MCF 10A (cell line): ENCODE measurements at regions not wholly inside any gene's neighbourhood (a gene's known extent, or its start where the extent isn't known, plus 50 kb on each side); places are given as distances from the start of the nearest gene placed in this dataset.

Experiments
- BruUV-seq: library from RNA; stranded (reverse); fragments of 400-500 nt; replicated peaks from 2 replicates; lab custom pipeline; 2021; lab: Mats Ljungman, UMichigan
- CTCF ChIA-PET: fragments of 300-600 bp; sonication (Branson Sonifier 250); formaldehyde crosslinking; extraction: SDS; loops from one replicate; lab custom pipeline; 2021; ENCODE audit warnings: antibody characterized with exemption, inconsistent platforms; lab: Yijun Ruan, JAX
- POLR2A ChIA-PET: fragments of 300-600, 350-650 bp; sonication (Branson Sonifier 250); formaldehyde crosslinking; extraction: SDS; loops from one replicate; lab custom pipeline; 2020; ENCODE audit warnings: antibody characterized with exemption, inconsistent platforms; lab: Yijun Ruan, JAX
- DNase-seq: peaks from one replicate; pipeline ENCODE4 v3.0.0-alpha.2; 2018; ENCODE audit not compliant: unreplicated experiment
- H3K27ac Mint-ChIP-seq: one replicate; pipeline ENCODE4 v1.8.0; 2022; ENCODE audit warnings: mild to moderate bottlenecking, low read depth, mixed read lengths; ENCODE audit not compliant: unreplicated experiment
- H3K27me3 Mint-ChIP-seq: one replicate; pipeline ENCODE4 v1.8.0; 2022; ENCODE audit warnings: mixed read lengths; ENCODE audit not compliant: insufficient read depth, unreplicated experiment
- H3K36me3 Mint-ChIP-seq: one replicate; pipeline ENCODE4 v1.8.0; 2022; ENCODE audit warnings: mild to moderate bottlenecking, moderate library complexity, mixed read lengths; ENCODE audit not compliant: insufficient read depth, unreplicated experiment
- H3K4me1 Mint-ChIP-seq: one replicate; pipeline ENCODE4 v1.8.0; 2022; ENCODE audit warnings: mixed read lengths; ENCODE audit not compliant: insufficient read depth, unreplicated experiment
- H3K4me3 Mint-ChIP-seq: one replicate; pipeline ENCODE4 v1.8.0; 2022; ENCODE audit warnings: mild to moderate bottlenecking, moderate library complexity, mixed read lengths; ENCODE audit not compliant: unreplicated experiment
- H3K9me3 Mint-ChIP-seq: one replicate; pipeline ENCODE4 v1.8.0; 2022; ENCODE audit warnings: mixed read lengths; ENCODE audit not compliant: unreplicated experiment
- intact Hi-C: fragments of 100-400 bp; cut with micrococcal nuclease; formaldehyde crosslinking; loops from 2 replicates; pipeline ENCODE4 v1.14.1; 2022
- TF ChIP-seq, protein P1 (sequence below): fragments of 200-600 bp; IDR thresholded peaks from one replicate; pipeline ENCODE4 v1.8.0; 2022; ENCODE audit warnings: antibody characterized with exemption, mild to moderate bottlenecking; ENCODE audit not compliant: unreplicated experiment

DNA sequence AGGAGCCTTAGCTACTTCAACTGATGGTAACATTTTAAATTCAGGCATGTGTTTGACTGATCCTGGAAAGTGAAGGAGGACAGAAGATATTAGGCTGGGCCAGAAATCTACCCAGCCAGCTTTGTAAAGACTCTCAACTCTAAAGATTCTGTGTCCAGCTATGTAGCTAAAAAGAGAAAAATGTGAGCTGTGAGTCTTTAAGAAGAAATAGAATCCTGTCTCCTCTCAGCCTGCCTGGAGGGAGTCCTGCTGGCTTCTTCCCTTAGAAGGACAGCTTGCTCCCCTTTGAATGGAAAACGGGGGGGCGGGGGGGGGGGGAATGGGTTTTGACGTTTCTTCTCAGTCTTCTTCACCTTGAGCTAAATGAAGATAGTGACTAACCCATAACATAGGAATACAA is 54.3 kb upstream of the INTU start:
- TF ChIP-seq, protein P1, sequence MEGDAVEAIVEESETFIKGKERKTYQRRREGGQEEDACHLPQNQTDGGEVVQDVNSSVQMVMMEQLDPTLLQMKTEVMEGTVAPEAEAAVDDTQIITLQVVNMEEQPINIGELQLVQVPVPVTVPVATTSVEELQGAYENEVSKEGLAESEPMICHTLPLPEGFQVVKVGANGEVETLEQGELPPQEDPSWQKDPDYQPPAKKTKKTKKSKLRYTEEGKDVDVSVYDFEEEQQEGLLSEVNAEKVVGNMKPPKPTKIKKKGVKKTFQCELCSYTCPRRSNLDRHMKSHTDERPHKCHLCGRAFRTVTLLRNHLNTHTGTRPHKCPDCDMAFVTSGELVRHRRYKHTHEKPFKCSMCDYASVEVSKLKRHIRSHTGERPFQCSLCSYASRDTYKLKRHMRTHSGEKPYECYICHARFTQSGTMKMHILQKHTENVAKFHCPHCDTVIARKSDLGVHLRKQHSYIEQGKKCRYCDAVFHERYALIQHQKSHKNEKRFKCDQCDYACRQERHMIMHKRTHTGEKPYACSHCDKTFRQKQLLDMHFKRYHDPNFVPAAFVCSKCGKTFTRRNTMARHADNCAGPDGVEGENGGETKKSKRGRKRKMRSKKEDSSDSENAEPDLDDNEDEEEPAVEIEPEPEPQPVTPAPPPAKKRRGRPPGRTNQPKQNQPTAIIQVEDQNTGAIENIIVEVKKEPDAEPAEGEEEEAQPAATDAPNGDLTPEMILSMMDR: no peak
- no peaks in the 10 kb centered on the region for H3K36me3 Mint-ChIP-seq
- H3K4me3 Mint-ChIP-seq: no peak overlapping the region
- H3K4me1 Mint-ChIP-seq: no peaks in the 10 kb centered on the region
- CTCF ChIA-PET: interaction anchor here (0.7 to 1.9 kb wide), 2 partner anchors 8 to 95 kb away, joined by 3 to 17 read pairs; no protein-coding TSS in a partner anchor
- H3K27ac Mint-ChIP-seq: no peak overlapping the region
- POLR2A ChIA-PET: interaction anchor here (1.4 kb wide), 1 partner anchor 9 kb away, joined by 3 read pairs; no protein-coding TSS in a partner anchor
- no peaks in the 10 kb centered on the region for H3K27me3 Mint-ChIP-seq
- H3K9me3 Mint-ChIP-seq: no peaks in the 10 kb centered on the region
- intact Hi-C loops: no loop called here
- no peak for DNase-seq
- no TSS peak for BruUV-seq

DNA sequence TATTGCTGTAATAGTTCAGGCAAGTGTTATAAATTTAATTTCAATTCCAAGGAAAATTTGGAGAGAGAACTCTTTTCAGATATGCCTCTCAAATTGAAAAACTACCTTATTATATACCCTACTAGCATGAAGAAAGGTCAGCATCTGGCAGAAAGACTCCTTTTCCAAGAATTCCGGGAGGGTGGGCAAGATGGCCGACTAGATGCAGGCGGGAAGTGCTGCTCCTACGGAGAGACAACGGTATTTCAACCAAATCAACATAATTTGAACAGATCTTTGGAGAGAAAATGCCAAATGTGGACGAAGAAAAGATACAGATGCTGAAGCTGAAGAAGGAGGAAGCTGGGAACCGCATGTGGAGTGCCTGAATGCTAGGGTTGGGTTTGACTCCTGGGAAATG is 53.8 kb upstream of the INTU start:
- intact Hi-C loops: no loop called here
- Mint-ChIP-seq H3K9me3 (no peaks in the 10 kb centered on the region), H3K27me3 (no peaks in the 10 kb centered on the region), H3K27ac (no peak overlapping the region), H3K36me3 (no peaks in the 10 kb centered on the region), H3K4me3 (no peak overlapping the region), H3K4me1 (no peaks in the 10 kb centered on the region)
- ChIA-PET POLR2A (interaction anchor here (1.4 kb wide), 1 partner anchor 8 kb away, joined by 3 read pairs; no protein-coding TSS in a partner anchor), CTCF (interaction anchor here (0.7 to 1.9 kb wide), 2 partner anchors 8 to 96 kb away, joined by 3 to 17 read pairs; no protein-coding TSS in a partner anchor)
- TF ChIP-seq, protein P1: no peak
- DNase-seq: no peak
- BruUV-seq: no TSS peak

DNA sequence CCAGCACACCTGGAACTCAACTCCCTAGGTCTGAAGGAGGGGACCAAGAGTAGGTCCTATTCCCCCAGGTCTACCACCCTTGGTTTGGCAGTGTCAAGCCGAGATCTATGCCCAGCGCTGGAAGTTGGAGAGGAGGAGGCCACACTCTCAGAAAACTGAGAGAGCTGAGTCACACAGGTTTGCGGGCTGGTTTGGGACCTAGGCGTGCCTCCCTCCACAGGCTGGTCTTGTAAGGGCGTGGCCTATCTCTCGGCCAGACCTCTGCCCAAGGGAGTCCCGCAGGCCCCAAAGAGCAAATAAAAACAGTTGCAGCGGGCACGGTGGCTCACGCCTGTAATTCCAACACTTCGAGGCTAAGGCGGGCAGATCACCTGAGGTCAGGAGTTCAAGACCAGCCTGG is 52.9 kb upstream of the INTU start:
- POLR2A ChIA-PET: no interaction called here
- Mint-ChIP-seq H3K27me3 (no peaks in the 10 kb centered on the region), H3K4me3 (no peak overlapping the region), H3K4me1 (no peaks in the 10 kb centered on the region), H3K9me3 (no peaks in the 10 kb centered on the region), H3K27ac (no peak overlapping the region), H3K36me3 (no peaks in the 10 kb centered on the region)
- intact Hi-C loops: no loop called here
- BruUV-seq: no TSS peak
- DNase-seq: no peak
- TF ChIP-seq, protein P1: no peak
- CTCF ChIA-PET: no interaction called here

DNA sequence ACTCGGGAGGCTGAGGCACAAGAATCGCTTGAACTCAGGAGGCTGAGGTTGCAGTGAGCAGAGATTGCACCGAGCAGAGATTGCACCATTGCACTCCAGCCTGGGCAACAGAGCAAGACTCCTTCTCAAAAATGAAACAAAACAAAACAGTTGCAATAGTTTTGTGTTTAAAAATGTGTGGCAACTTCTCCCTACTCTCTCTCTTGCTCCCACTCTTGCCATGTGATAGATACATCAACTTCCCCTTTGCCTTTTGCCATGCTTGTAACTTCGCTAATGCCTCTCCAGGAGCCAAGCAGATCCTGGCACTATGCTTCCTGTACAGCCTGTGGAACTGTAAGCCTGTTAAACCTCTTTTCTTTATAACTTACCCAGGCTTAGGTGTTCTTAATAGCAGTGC is 52.5 kb upstream of the INTU start:
- POLR2A ChIA-PET: no interaction called here
- no TSS peak for BruUV-seq
- Mint-ChIP-seq H3K27me3 (no peaks in the 10 kb centered on the region), H3K4me3 (no peak overlapping the region), H3K36me3 (no peaks in the 10 kb centered on the region), H3K27ac (no peak overlapping the region), H3K4me1 (no peaks in the 10 kb centered on the region), H3K9me3 (no peaks in the 10 kb centered on the region)
- CTCF ChIA-PET: interaction anchor here (1.1 kb wide), 1 partner anchor 153 kb away, joined by 3 read pairs; no protein-coding TSS in a partner anchor
- DNase-seq: no peak
- intact Hi-C loops: no loop called here
- TF ChIP-seq, protein P1: no peak
